ENCODE measurements at regions not wholly inside any gene's neighbourhood (a gene's known extent, or its start where the extent isn't known, plus 50 kb on each side); places are given as distances from the start of the nearest gene placed in this dataset.

GRCh38 chr12:89069431-89069830, 282.9 kb downstream of the DUSP6 start:
- H3K9me3 ChIP-seq (ENCODE audit: low read length): no peaks in the 10 kb centered on the region
- no peaks in the 10 kb centered on the region for H3K79me2 ChIP-seq (replicated peaks; ENCODE audit: insufficient read depth, low read length)
- H3K9me2 ChIP-seq (ENCODE audit: insufficient read depth, low read length): no peaks in the 10 kb centered on the region
- TF ChIP-seq POLR2AphosphoS5 (IDR thresholded peaks at IDR 0.05) (no peak), CTCF (IDR thresholded peaks at IDR 0.05; ENCODE audit: poor library complexity, severe bottlenecking) (no peak), EP300 (conservative IDR thresholded peaks at IDR 0.05; ENCODE audit: poor library complexity, severe bottlenecking) (no peak), TAF1 (IDR thresholded peaks at IDR 0.05; ENCODE audit: low read depth) (no peak), EZH2 (IDR thresholded peaks at IDR 0.05; ENCODE audit: borderline replicate concordance, insufficient read depth, low read length, poor library complexity, severe bottlenecking) (no peak), REST (IDR thresholded peaks at IDR 0.05; ENCODE audit: borderline replicate concordance) (no peak), RAD21 (conservative IDR thresholded peaks at IDR 0.05) (no peak), MXI1 (conservative IDR thresholded peaks at IDR 0.05; ENCODE audit: poor library complexity, severe bottlenecking) (no peak), SMC3 (conservative IDR thresholded peaks at IDR 0.05; ENCODE audit: poor library complexity) (no peak)
- no peak overlapping the region for H2AFZ ChIP-seq (ENCODE audit: low read depth, low read length)
- no peak overlapping the region for H3K9ac ChIP-seq (ENCODE audit: low read length)
- no peak overlapping the region for H3K4me2 ChIP-seq (ENCODE audit: low read length)
- H3F3A ChIP-seq (ENCODE audit: insufficient read depth, low read length, poor library complexity, severe bottlenecking): no peaks in the 10 kb centered on the region
- no peaks in the 10 kb centered on the region for H3K36me3 ChIP-seq (ENCODE audit: insufficient read depth, low read length)
- H3K27me3 ChIP-seq (ENCODE audit: insufficient read depth, low read depth, low read length): no peaks in the 10 kb centered on the region
- H3K4me3 ChIP-seq (ENCODE audit: low read length): no peak overlapping the region
- no peaks in the 10 kb centered on the region for H4K20me1 ChIP-seq (ENCODE audit: insufficient read depth)
- no peak overlapping the region for H3K27ac ChIP-seq (ENCODE audit: low read length)

GRCh38 chr12:89067421-89068187, 284.7 kb downstream of the DUSP6 start:
- H3K4me2 ChIP-seq (ENCODE audit: low read length): no peak overlapping the region
- H3K79me2 ChIP-seq (replicated peaks; ENCODE audit: insufficient read depth, low read length): no peaks in the 10 kb centered on the region
- H3K36me3 ChIP-seq (ENCODE audit: insufficient read depth, low read length): no peaks in the 10 kb centered on the region
- no peak overlapping the region for H3K9ac ChIP-seq (ENCODE audit: low read length)
- no peaks in the 10 kb centered on the region for H3K9me2 ChIP-seq (ENCODE audit: insufficient read depth, low read length)
- no peaks in the 10 kb centered on the region for H3K27me3 ChIP-seq (ENCODE audit: insufficient read depth, low read depth, low read length)
- H3K27ac ChIP-seq (ENCODE audit: low read length): no peak overlapping the region
- H3F3A ChIP-seq (ENCODE audit: insufficient read depth, low read length, poor library complexity, severe bottlenecking): no peaks in the 10 kb centered on the region
- H4K20me1 ChIP-seq (ENCODE audit: insufficient read depth): no peaks in the 10 kb centered on the region
- H3K9me3 ChIP-seq (ENCODE audit: low read length): no peaks in the 10 kb centered on the region
- H3K4me3 ChIP-seq (ENCODE audit: low read length): no peak overlapping the region
- TF ChIP-seq RAD21 (conservative IDR thresholded peaks at IDR 0.05) (no peak), EZH2 (IDR thresholded peaks at IDR 0.05; ENCODE audit: borderline replicate concordance, insufficient read depth, low read length, poor library complexity, severe bottlenecking) (no peak), CTCF (IDR thresholded peaks at IDR 0.05; ENCODE audit: poor library complexity, severe bottlenecking) (no peak), REST (IDR thresholded peaks at IDR 0.05; ENCODE audit: borderline replicate concordance) (no peak), TAF1 (IDR thresholded peaks at IDR 0.05; ENCODE audit: low read depth) (no peak), MXI1 (conservative IDR thresholded peaks at IDR 0.05; ENCODE audit: poor library complexity, severe bottlenecking) (no peak), EP300 (conservative IDR thresholded peaks at IDR 0.05; ENCODE audit: poor library complexity, severe bottlenecking) (no peak), POLR2AphosphoS5 (IDR thresholded peaks at IDR 0.05) (no peak), SMC3 (conservative IDR thresholded peaks at IDR 0.05; ENCODE audit: poor library complexity) (no peak)
- no peak overlapping the region for H2AFZ ChIP-seq (ENCODE audit: low read depth, low read length)
